H9 (cell line): ENCODE measurements at regions not wholly inside any gene's neighbourhood (a gene's known extent, or its start where the extent isn't known, plus 50 kb on each side); places are given as distances from the start of the nearest gene placed in this dataset.

Source experiments
- DNase-seq: peaks from one replicate; pipeline ENCODE4 v3.0.0-alpha.2; 2017
- H2AFZ ChIP-seq: one replicate; pipeline ENCODE4 v1.6.1; 2013; ENCODE audit warnings: mild to moderate bottlenecking, low read length, control low read depth, moderate library complexity
- H2AK5ac ChIP-seq: 2 replicates; pipeline ENCODE4 v1.6.1; 2013; ENCODE audit warnings: low read length, control low read depth, mixed read lengths; ENCODE audit not compliant: insufficient read length
- H2BK120ac ChIP-seq: one replicate; pipeline ENCODE4 v1.6.1; 2013; ENCODE audit warnings: low read depth, mild to moderate bottlenecking, low read length, control low read depth, inconsistent platforms; ENCODE audit not compliant: poor library complexity, severe bottlenecking
- H2BK12ac ChIP-seq: 2 replicates; pipeline ENCODE4 v1.6.1; 2013; ENCODE audit warnings: low read length, control low read depth, mixed read lengths, low read depth; ENCODE audit not compliant: insufficient read length
- H2BK15ac ChIP-seq: 2 replicates; pipeline ENCODE4 v1.6.1; 2013; ENCODE audit warnings: low read depth, low read length, control low read depth
- H2BK20ac ChIP-seq: one replicate; pipeline ENCODE4 v1.6.1; 2013; ENCODE audit warnings: low read depth, mild to moderate bottlenecking, low read length, control low read depth, inconsistent platforms; ENCODE audit not compliant: poor library complexity, severe bottlenecking
- H2BK5ac ChIP-seq: 2 replicates; pipeline ENCODE4 v1.6.1; 2013; ENCODE audit warnings: low read length, control low read depth, mixed read lengths; ENCODE audit not compliant: insufficient read length
- H3K14ac ChIP-seq: 2 replicates; pipeline ENCODE4 v1.6.1; 2013; ENCODE audit warnings: low read length, control low read depth; ENCODE audit not compliant: insufficient read depth
- H3K18ac ChIP-seq: 2 replicates; pipeline ENCODE4 v1.6.1; 2013; ENCODE audit warnings: low read depth, mild to moderate bottlenecking, mixed read lengths, low read length, control low read depth; ENCODE audit not compliant: insufficient read length
- H3K23ac ChIP-seq: 2 replicates; pipeline ENCODE4 v1.6.1; 2013; ENCODE audit warnings: low read length, control low read depth, mixed read lengths, low read depth; ENCODE audit not compliant: insufficient read length
- H3K23me2 ChIP-seq: 2 replicates; pipeline ENCODE4 v1.6.1; 2013; ENCODE audit warnings: low read depth, mild to moderate bottlenecking, mixed read lengths, low read length, control low read depth; ENCODE audit not compliant: insufficient read length, poor library complexity, severe bottlenecking
- H3K27ac ChIP-seq: 2 replicates; pipeline ENCODE4 v1.5.1; 2013; ENCODE audit warnings: low read length, control low read depth, mixed read lengths, low read depth; ENCODE audit not compliant: insufficient read length
- H3K27me3 ChIP-seq: 2 replicates; pipeline ENCODE4 v1.6.1; 2013; ENCODE audit warnings: low read length, control low read depth, inconsistent platforms; ENCODE audit not compliant: insufficient read depth
- H3K4ac ChIP-seq: 2 replicates; pipeline ENCODE4 v1.6.1; 2013; ENCODE audit warnings: low read depth, mild to moderate bottlenecking, control low read depth, inconsistent platforms, low read length, moderate library complexity
- H3K4me1 ChIP-seq: 2 replicates; pipeline ENCODE4 v1.6.1; 2013; ENCODE audit warnings: low read length, control low read depth, inconsistent platforms; ENCODE audit not compliant: insufficient read depth
- H3K4me2 ChIP-seq: 2 replicates; pipeline ENCODE4 v1.6.1; 2013; ENCODE audit warnings: low read length, control low read depth, mixed read lengths; ENCODE audit not compliant: insufficient read length, insufficient read depth
- H3K56ac ChIP-seq: 2 replicates; pipeline ENCODE4 v1.6.1; 2013; ENCODE audit warnings: low read depth, mild to moderate bottlenecking, mixed read lengths, low read length, control low read depth; ENCODE audit not compliant: insufficient read length
- H3K79me1 ChIP-seq: 2 replicates; pipeline ENCODE4 v1.6.1; 2013; ENCODE audit warnings: low read depth, mild to moderate bottlenecking, moderate library complexity, low read length, control low read depth, inconsistent platforms; ENCODE audit not compliant: insufficient read depth, poor library complexity, severe bottlenecking
- H3K79me2 ChIP-seq: 2 replicates; pipeline ENCODE4 v1.6.1; 2013; ENCODE audit warnings: low read length, control low read depth, inconsistent platforms; ENCODE audit not compliant: insufficient read depth
- H3K9ac ChIP-seq: 2 replicates; pipeline ENCODE4 v1.6.1; 2013; ENCODE audit warnings: low read length, control low read depth, mixed read lengths; ENCODE audit not compliant: insufficient read length; ENCODE audit errors: extremely low read depth
- H3K9me3 ChIP-seq: one replicate; pipeline ENCODE4 v1.6.1; 2013; ENCODE audit warnings: low read depth, low read length, inconsistent platforms; ENCODE audit not compliant: control insufficient read depth
- H3T11ph ChIP-seq: one replicate; pipeline ENCODE4 v1.6.1; 2013; ENCODE audit warnings: mild to moderate bottlenecking, low read length, control low read depth, inconsistent platforms
- H4K20me1 ChIP-seq: one replicate; pipeline ENCODE4 v1.6.1; 2013; ENCODE audit not compliant: control insufficient read depth, insufficient read length, insufficient read depth
- H4K5ac ChIP-seq: 2 replicates; pipeline ENCODE4 v1.6.1; 2013; ENCODE audit warnings: low read depth, mild to moderate bottlenecking, mixed read lengths, low read length, control low read depth; ENCODE audit not compliant: insufficient read length
- H4K8ac ChIP-seq: replicated peaks from 2 replicates; pipeline ENCODE4 v1.6.1; 2013; ENCODE audit warnings: low read length, control low read depth, mixed read lengths, low read depth; ENCODE audit not compliant: insufficient read length
- H4K91ac ChIP-seq: 2 replicates; pipeline ENCODE4 v1.6.1; 2013; ENCODE audit warnings: low read depth, mild to moderate bottlenecking, moderate library complexity, mixed read lengths, low read length, control low read depth; ENCODE audit not compliant: insufficient read length
- H3K27ac Mint-ChIP-seq, 3 experiments: 2 replicates in 2 of 3; 3 replicates in 1 of 3; pipeline ENCODE4 v1.8.0; 2020 to 2021; ENCODE audit warnings: mixed read lengths in 3 of 3, mild to moderate bottlenecking in 1 of 3, moderate library complexity in 1 of 3
- H3K27me3 Mint-ChIP-seq: 2 replicates; pipeline ENCODE4 v1.8.0; 2021; ENCODE audit warnings: low read depth, mild to moderate bottlenecking, moderate library complexity, mixed read lengths
- H3K36me3 Mint-ChIP-seq, 3 experiments: 2 replicates in 2 of 3; 3 replicates in 1 of 3; pipeline ENCODE4 v1.8.0; 2020 to 2021; ENCODE audit warnings: low read depth in 3 of 3, mixed read lengths in 3 of 3; ENCODE audit not compliant: insufficient read depth in 1 of 3
- H3K4me1 Mint-ChIP-seq, 2 experiments: 2 replicates each; pipeline ENCODE4 v1.8.0; 2020; ENCODE audit warnings: mixed read lengths in 2 of 2
- H3K4me3 Mint-ChIP-seq, 2 experiments: 2 replicates in 1 of 2; 3 replicates in 1 of 2; pipeline ENCODE4 v1.8.0; 2020 to 2021; ENCODE audit warnings: mild to moderate bottlenecking in 2 of 2, mixed read lengths in 2 of 2, moderate library complexity in 1 of 2
- H3K9me3 Mint-ChIP-seq, 2 experiments: 2 replicates in 1 of 2; 3 replicates in 1 of 2; pipeline ENCODE4 v1.8.0; 2020; ENCODE audit warnings: mild to moderate bottlenecking in 2 of 2, mixed read lengths in 2 of 2, moderate library complexity in 1 of 2
- WGBS: extraction: QIAGEN DNeasy Blood & Tissue Kit; methylation state at CpG from one replicate; pipeline ENCODE4 v1.1.7; 2013; ENCODE audit warnings: missing lambda C conversion rate, low lambda C conversion rate, mixed read lengths; ENCODE audit not compliant: insufficient read length; ENCODE audit errors: extremely low coverage; 5-methylcytosine and 5-hydroxymethylcytosine counted together
- TF ChIP-seq, protein P1 (sequence below): fragments of 200-600 bp; sonication (generic); conservative IDR thresholded peaks from 3 replicates; pipeline ENCODE4 v1.8.0; 2021; ENCODE audit warnings: antibody characterized with exemption, mild to moderate bottlenecking

DNA sequence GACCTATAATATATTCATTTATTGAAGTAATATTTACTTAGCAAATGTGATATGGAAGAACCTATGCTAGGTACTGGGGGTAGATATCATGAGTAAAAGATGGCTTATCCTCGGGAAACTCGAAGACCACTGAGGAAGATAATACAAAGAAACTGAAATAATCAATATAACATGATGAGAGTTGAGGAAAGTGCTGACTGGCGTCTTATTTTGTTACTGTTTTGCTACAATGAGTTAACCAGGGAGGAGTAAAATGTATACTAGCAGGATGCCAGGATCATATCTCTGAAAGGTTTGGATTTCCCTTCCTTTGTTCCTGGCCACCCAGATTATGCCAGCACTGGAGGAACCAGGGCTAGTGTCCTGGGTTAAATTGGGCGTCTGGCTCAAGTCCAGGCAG lies 111.7 kb upstream of the SPATS2L start:
- H3K9me3 Mint-ChIP-seq, result peaks cover 3 to 4% of the 10 kb centered on the region in 2 experiments; a peak in 3 of 5 replicates
- Histone ChIP-seq H3K14ac (no peak overlapping the region), H3K27me3 (no peaks in the 10 kb centered on the region), H3K79me1 (no peaks in the 10 kb centered on the region), H4K5ac (no peak overlapping the region), H3K4ac (no peak overlapping the region; the same call in 1 of the 2 replicates), H4K20me1 (no peaks in the 10 kb centered on the region), H3K4me2 (no peak overlapping the region), H2BK120ac (no peak overlapping the region), H3K4me1 (peaks cover 7% of the 10 kb centered on the region; the same call in 1 of the 2 replicates), H2AK5ac (no peak overlapping the region), H3K79me2 (0 out of 2 replicates have a peak, but pooled peaks cover 2% of the 10 kb centered on the region), H3K9ac (no peak overlapping the region), H3T11ph (no peak overlapping the region), H2BK12ac (no peak overlapping the region), H2AFZ (no peak overlapping the region), H3K23me2 (no peaks in the 10 kb centered on the region), H3K56ac (no peak overlapping the region), H2BK20ac (no peak overlapping the region), H2BK15ac (no peak overlapping the region), H2BK5ac (no peak overlapping the region), H4K91ac (no peak overlapping the region), H4K8ac (no peak overlapping the region), H3K23ac (no peak overlapping the region), H3K18ac (peak overlapping the region; percentile 54), H3K9me3 (no peaks in the 10 kb centered on the region), H3K27ac (no peak overlapping the region)
- peaks cover 0 to 5% (median 4%) of the 10 kb centered on the region in 3 experiments; a peak in 2 of 7 replicates for H3K36me3 Mint-ChIP-seq
- H3K4me1 Mint-ChIP-seq, result peaks cover 16 to 30% of the 10 kb centered on the region in 2 experiments
- TF ChIP-seq, protein P1, sequence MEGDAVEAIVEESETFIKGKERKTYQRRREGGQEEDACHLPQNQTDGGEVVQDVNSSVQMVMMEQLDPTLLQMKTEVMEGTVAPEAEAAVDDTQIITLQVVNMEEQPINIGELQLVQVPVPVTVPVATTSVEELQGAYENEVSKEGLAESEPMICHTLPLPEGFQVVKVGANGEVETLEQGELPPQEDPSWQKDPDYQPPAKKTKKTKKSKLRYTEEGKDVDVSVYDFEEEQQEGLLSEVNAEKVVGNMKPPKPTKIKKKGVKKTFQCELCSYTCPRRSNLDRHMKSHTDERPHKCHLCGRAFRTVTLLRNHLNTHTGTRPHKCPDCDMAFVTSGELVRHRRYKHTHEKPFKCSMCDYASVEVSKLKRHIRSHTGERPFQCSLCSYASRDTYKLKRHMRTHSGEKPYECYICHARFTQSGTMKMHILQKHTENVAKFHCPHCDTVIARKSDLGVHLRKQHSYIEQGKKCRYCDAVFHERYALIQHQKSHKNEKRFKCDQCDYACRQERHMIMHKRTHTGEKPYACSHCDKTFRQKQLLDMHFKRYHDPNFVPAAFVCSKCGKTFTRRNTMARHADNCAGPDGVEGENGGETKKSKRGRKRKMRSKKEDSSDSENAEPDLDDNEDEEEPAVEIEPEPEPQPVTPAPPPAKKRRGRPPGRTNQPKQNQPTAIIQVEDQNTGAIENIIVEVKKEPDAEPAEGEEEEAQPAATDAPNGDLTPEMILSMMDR, result no peak
- no peak for DNase-seq
- 0 out of 7 replicates have a peak overlapping the region, but pooled peaks of 1 of the 3 experiments have one; percentile 42 for H3K27ac Mint-ChIP-seq
- no CpG with 5 or more reads among the region's 4 CpGs for WGBS
- H3K4me3 Mint-ChIP-seq, result no peak overlapping the region
- H3K27me3 Mint-ChIP-seq, result no peaks in the 10 kb centered on the region; the same call in 1 of the 2 replicates
